ENCODE measurements at regions not wholly inside any gene's neighbourhood (a gene's known extent, or its start where the extent isn't known, plus 50 kb on each side); places are given as distances from the start of the nearest gene placed in this dataset.

DNA sequence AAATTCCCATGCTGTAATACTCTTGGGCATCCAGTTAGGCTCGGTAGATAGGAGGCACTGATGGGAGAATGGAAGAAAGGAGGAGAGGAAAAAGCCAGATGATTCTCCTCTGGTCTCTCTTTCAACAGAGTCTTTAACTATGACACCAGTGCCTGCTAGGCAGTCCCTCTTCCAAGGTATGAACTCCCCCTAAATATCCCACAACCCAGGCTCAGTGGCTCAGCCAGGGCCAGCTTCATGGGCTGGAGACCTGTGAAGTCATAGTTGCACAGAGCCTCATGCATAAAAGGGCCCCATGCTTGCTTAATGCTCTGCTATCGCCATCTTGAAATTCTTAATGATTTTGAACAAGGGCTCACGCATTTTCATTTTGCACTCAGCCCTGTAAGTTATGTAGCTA, 869.2 kb upstream of the GCFC2 start:
- DNase-seq (ENCODE audit: low read depth), result no peak

DNA sequence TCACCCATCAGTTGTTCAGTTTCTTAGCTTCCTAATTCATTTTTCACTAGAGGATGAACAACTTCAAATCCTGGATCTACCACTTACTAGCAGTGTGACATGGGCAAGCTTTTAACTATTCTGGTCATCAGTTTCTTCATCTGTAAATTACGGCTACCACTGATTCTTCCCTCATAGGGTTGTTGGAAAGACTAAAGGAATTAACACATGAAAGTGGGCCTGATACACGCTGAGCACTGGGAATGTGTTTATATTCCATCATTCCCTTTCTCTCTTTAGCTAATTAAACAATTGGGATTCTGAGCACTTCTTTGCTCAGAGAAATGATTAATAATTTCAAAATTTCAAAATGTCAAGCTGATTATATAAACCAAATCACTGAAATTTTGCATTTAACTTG, 862.3 kb upstream of the GCFC2 start:
- no peak for DNase-seq (ENCODE audit: low read depth)

DNA sequence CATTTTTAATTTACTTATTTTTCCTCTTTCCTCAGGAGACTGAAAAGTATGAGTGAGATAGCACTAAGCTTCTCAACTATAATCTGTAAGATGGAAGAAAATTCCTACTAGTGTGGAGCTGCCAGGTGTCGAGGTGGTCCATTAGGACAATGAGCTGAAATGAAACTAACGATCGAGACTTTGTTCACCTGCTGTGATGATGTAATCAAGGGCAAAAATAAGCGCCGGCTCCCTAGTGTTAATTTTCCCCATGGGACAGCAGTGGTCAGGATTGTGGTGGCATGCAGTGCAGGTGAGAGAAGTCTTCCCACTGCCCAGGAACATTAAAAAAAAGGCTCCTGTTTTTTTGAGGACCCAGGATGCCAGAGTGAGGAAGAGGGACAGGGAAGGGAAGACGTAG, 859.1 kb upstream of the GCFC2 start:
- no peak for DNase-seq (ENCODE audit: low read depth)

DNA sequence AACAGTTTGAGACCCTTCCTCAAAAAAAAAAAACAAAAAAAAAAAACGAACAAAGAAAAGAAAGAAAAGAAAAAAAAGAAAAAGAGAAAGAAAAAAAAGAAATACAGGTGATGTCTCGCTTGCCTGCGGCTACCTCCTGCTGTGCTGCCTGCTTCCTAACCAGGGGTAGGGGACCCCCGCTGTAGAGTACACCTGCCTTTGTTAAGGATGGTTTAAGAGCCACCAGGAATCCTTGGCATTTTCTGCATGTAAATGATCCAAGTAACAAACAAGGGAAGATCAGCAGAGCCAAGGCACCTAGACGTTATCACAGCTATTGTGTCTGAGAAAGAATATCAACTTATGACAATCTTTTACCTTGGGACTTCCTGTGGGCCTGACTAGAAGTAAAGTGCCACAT, 856.8 kb upstream of the GCFC2 start:
- no peak for DNase-seq (ENCODE audit: low read depth)

DNA sequence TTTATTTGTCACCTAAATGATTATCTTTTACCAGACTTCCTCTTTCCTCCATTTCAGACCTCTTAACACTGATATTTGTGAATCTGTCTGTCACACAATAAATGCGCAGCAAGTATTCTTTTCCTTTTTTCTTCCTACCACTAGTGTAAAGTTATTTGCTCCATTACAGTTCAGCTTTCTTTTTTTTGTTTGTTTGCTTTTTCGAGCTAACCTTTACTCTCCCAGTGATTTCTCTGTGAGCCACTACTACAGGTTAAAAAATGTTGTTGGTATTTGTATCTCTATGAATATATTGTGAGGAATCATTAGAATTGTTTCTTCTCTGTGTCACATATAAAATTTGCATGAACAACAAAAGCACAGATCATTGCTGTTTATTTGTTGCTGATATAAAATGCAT, 854.0 kb upstream of the GCFC2 start:
- no peak for DNase-seq (ENCODE audit: low read depth)

DNA sequence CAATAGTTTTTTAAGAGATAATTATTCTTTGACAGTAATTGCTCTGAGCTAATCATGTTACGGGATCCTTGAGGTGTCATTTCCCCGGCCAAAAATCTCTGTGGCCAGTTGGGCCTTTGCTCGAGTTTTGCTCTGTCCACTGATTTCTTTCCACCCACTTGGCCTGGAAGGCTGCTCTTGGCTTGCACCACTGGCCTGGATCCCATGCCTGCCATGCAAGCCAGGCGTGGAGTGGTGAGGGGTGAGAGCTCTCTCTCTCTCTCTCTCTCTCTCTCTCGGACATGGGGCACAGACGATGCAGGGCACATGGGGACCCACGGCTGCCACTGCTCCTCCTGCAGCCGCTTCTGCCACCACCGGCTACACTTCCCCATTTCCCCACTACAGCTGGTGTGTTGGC, 853.0 kb upstream of the GCFC2 start:
- DNase-seq (ENCODE audit: low read depth), result no peak

DNA sequence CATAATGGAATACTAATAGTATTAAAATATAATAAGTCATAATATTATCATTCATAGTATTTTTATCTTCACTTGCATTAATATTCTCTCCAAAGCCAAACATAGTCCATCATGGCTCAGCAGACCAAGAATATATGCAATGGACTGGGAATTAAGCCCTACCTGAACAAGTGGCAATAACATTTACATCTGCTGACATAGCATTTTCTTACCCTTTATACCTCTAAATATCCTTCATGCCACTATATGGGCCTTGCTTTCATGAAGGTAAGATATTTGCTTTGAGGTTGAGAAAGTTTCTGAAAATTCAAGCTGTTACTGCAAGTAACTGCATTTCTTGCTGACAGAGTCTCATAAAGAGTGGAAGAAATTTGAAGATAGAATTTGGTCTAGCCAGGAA, 847.4 kb upstream of the GCFC2 start:
- DNase-seq (ENCODE audit: low read depth), result no peak

DNA sequence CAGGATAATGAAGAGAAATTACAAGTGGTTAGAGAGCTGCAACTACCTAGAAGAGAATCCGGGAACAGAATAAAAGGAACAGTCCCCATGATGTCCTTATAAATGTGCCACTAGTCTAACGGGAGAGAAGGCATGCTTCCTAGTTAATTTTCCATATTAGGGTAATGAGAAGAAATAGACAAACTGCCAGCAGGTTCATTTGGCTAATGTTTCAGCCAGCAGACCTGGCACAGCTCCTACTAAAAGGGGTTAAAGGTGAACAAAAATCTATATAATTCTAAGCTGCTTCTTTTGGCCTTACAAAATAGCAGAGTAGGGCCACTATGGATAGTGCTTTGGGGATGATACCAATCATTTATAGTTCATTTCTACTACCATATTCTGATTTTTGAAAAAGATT, 845.3 kb upstream of the GCFC2 start:
- no peak for DNase-seq (ENCODE audit: low read depth)

DNA sequence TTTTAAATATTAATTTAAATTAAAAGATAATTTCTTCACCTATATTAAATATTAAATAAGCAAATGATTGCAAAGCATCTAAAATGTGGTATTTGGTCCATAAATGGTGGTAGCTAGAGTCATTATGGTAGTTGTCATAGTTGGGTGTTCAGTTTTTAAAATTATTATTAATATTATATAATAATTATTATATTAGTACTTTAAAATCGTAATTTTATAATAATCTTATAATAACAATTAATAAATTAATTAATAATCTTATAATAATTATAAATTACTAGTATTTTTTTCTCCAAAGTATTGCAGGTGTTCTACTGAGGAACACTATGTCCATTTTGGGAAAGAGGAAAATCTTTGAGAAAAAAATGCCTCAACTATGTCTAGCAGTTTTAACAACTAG, 835.5 kb upstream of the GCFC2 start:
- DNase-seq (ENCODE audit: low read depth), result no peak

DNA sequence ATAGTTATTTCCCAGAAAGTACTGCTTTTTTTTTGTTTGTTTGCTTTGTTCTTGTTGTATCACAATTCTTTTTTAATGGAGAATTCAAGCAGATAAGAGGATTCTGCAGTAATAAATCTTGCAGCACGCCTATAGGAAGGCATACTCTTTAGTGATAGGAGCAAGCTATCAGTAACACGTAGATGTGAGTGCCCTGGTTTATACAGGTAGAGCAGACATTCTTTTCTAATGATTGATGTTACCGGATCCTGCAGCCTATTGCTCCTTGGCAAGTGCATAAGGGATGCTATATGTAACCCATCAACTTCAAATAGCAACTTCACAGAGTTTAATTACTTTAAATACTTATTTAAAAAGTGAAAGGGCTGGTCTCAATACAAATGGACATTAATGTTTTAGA, 834.2 kb upstream of the GCFC2 start:
- DNase-seq (ENCODE audit: low read depth), result no peak

DNA sequence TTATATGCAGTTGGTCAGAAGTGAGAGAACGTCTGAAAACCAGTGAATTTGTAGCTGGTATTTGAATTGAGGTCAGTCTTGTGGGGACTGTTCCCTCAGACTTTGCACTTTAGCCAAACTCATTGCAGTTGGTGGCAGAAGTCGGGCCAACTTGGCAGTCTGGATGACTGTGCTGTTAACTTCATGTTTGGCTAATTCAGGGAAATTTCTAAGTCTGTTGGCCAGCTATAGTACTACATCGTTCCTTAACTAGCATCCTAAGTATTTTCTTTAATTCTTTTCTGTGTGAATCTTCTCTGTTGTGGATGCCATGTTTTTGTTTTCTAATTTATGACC, 806.8 kb upstream of the GCFC2 start:
- no peak for DNase-seq (ENCODE audit: low read depth)

DNA sequence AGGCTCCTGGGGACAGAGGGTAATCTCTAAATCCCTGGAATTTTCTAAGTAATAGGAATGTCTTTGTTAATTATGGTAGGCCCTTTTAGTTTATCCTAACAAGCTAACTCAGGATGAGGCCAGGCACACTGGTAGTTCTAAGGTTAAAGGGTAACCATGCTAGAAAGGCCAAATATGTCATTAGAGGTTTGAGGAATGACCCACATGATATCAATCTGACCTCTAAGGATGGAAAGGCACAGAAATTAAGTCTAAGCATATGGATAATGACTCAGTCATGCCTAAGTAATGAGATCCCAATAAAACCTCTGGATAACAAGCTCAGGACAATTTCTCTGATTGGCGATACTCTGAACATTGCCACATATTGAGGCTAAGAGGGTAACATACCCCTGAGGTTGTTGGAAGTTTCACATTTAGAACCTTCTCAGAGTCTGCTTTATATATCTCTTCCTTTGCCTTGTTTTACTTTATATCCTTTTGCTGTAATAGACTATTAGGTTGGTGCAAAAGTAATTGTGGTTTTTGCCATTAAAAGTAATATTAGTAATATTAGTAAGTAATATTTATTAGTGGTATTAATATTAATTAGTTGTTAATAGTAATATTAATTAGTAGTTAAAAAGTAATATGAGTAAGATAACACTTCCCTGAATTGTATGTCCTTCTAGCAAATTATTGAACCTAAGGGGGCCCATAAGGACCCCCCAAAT, 806.3 kb upstream of the GCFC2 start:
- no peak for DNase-seq (ENCODE audit: low read depth)

DNA sequence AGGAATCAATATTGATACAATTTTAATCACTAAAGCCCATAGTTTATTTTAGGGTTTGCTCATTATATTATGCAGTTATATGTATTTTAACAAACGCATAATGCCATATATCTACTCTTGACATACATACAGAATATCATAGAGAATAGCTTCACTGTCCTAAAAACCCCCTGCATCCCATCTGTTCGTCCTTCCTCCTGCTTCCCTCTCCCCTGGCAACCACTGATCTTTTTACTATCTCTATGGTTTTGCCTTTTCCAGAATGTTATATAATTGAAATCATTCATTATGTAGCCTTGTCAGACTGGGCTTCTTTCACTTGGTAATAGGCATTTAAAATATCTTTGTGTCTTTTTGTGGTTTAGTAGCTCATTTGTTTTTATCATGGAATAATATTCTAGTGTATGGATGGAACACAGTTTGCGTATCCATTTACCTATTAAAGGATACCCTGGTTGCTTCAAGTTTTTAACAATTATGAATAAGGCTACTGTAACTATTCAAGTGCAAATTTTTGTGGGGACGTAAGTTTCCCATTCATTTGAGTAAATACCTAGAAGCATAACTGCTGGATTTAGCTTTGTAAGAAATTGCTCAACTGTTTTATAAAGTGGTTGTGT, 801.6 kb upstream of the GCFC2 start:
- DNase-seq (ENCODE audit: low read depth), result no peak

DNA sequence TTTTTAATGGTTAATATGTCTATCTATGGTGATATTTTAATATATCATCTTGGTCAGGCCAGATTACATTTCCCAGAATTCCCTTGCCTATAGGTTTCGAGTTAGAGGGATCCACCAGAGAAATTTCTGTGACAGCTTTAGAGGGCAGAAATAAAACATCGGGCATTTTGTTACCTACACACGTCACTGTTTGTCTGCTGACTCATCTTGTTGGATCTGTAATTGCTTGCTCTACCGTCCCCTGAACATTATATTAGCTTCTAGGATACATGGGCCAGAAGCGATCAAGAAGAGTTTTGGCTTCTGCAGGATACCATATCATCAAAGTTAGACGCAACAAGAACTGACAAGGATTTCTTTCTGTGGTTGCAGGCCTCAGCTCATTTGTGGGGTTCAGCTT, 795.8 kb upstream of the GCFC2 start:
- no peak for DNase-seq (ENCODE audit: low read depth)

DNA sequence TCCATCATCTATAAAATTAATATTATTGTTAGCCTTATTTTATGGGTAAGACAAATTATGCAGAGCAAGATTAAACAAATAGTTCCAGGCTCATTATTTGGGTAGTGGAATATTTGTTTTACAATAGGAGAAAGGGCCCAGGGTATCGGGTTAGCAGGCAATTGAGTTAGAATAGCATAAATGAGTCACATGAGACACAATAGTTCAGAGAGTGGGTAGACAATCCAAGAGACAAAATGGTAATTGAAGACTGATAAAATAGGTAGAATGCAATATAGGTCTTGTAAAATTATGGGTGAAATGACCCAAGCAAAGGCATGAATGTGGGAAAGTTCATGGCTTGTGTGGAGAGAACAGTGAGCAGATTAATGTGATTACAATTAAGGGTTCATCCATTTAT, 790.9 kb upstream of the GCFC2 start:
- DNase-seq (ENCODE audit: low read depth), result no peak

DNA sequence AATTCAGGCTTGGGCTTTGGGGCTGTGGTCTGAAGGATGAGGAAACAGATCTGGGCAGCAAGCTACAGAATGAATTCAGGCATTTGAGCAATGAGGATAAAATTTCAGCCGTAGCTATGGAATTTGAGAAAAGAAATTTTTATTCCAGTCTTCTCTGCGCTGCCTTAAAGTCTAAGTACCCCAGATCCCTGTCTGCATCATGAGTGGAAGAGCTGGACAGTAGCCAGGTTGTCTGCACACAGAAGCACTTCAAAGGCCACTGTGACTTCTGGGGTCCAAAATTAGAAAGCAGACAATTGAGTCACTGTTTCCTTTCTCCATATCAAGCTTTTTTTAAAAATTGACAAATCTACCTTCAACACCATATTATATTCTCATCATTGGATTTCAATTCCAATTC, 787.6 kb upstream of the GCFC2 start:
- no peak for DNase-seq (ENCODE audit: low read depth)

DNA sequence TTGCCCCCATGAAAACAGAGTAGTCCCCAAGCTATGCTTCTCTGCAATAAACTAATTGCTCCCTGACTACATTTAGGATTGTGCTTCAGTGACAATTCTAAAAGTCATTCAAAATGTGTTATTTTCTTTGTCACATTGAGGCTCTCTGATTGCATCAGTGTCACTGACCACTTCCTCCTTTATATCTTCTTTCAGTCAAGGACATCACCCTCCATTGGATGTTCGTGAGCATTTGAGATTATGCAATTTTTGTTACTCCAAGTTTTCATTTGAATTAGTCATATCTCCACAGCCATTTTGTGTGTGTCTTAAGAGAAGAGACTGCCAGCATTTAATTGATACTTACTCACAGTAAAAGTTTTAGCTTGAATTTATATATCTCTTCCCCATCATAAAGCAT, 780.8 kb upstream of the GCFC2 start:
- no peak for DNase-seq (ENCODE audit: low read depth)

DNA sequence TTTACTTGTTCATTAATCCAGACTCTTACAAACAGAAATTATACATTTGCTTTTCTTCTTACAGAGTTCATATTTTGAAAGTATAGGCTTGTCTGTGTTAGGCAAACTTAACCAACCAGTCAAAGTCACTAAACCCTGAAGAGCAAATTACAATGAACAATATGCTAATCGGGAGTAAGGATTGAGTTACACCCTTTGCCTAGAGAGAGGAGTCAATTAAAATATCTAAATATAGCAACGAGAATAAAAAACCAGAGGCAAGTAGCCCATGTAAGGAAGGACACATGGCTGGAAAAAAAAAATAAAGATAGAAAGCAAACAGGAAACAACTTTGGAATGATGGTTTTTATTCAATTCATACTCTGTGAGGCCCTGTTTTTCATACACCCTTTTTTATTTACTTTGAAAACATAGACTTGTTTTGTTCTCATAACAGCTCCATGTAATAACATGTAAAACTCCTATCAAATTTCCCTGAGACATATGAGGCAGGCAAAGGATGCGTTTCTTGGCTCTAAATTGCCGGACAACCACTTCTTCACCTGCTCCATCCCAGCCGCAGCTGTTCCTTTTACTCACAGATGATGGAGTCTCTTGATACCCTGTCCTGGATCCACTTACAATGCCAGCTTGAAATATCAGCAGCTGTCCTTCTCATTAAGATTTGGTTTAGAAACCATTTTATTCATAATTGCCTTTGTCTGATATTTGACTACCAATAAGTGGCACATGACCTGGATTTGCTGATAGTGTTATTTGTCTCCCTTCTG, 767.7 kb upstream of the GCFC2 start:
- no peak for DNase-seq (ENCODE audit: low read depth)

DNA sequence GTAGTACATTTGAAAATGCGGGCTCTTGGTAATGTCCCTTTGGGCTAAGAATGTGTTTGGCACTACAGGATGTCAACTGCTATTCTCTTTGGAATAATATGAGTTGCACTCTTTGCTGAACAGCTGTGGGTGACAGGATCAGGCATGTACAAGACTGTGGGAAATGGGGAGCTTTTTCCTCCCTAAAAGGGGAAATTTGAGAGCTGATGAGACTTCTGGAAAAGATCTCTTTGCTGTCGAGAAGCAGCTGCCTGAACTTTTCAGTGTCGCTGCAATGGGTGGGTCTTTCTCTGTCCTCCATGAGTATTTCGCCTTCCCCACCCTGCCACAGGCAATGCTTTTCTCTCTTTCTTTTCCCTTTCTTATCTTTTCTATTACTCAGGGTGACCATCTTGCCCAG, 762.2 kb upstream of the GCFC2 start:
- DNase-seq (ENCODE audit: low read depth), result no peak

DNA sequence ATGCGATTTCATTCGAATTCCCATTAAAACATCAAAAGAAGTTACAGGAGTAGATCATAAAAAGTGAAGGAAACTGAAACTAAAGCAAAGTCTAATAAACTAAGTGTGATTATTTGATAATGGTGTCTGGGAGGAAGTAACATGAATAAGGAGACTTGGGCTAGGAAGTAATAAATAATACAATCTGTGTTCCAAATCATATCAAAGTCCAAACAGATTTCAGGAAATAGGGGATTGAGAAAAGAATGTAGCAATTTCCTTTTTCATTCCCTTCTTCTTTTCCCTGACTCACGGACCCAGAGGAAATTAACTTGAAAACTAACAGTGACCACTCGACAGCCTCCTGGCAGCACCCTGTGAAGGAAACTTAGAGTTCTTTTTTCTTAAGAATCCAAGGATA, 758.4 kb upstream of the GCFC2 start:
- DNase-seq (ENCODE audit: low read depth), result no peak

DNA sequence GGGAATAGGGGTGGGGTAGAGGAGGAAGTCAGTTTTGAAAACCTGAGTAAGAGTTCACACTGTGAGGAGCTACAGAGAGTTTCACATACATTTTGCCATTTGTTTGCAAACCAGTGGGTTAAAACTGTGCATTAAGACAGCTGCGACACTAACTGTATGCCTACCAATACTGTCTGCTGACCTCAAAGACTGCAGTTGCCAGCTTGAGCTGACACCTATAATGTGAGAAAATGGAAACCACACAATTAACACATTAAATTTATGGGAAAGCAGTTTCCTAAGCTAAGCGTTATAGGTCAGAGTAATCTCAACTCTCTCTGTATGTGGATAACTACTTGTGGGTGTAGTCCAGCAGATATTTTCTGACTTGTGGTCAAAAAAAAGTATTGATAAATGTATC, 756.6 kb upstream of the GCFC2 start:
- DNase-seq (ENCODE audit: low read depth), result no peak

DNA sequence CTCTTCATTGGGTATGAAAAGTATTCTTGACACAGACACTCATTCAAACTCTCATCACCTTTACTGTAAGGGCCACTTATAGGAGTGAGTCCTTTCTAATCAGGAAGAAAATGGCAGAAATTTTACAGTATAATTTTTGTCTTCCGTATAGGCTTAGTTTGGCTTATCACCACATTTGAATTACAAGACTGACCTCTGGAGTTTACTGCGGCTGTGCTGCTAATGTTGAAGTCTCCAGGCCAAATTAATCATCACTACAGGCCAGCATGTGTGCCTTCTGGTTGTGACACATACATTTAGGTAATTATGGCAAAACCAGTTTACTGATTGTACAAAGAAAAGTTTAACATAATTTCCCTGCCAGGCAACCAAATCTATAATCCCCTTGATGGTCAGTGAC, 753.6 kb upstream of the GCFC2 start:
- DNase-seq (ENCODE audit: low read depth), result no peak

DNA sequence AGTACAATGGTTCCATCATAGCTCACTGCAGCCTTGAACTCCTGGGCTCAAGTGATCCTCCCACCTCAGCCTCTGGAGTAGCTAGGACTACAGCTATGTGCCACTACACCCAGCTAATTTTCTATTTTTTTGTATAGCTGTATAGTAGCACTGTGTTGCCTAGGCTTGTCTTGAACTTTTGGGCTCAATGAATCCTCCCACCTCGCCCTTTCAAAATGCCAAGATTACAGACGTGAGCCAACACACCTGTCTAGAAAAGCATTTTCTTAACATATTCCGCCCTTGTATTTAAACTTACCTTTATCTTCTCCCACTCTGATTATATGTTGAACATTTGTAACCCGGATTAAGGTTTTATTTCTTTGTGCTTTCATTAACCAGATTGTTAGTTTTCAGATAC, 750.7 kb upstream of the GCFC2 start:
- DNase-seq (ENCODE audit: low read depth), result no peak

DNA sequence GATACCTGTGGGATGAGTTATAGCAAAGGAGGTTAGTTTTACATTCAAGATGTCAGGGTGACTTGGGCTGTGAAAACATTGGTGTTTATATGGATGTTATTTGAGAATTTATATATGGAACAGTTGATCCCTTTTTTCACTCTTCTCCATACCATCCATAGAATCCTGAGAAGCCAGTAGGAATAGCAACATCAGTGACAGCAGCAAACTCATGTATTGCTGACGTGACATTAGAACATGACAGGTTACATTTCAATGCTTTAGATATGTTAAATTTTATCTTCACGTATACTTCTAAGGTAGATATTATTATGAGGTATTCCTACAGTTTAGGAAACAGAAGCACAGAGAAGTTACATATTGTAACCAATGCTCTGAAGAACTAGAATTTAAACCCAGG, 745.2 kb upstream of the GCFC2 start:
- DNase-seq (ENCODE audit: low read depth), result no peak

Data from M059J (cell line).